ENCODE measurements at regions not wholly inside any gene's neighbourhood (a gene's known extent, or its start where the extent isn't known, plus 50 kb on each side); places are given as distances from the start of the nearest gene placed in this dataset.

DNA sequence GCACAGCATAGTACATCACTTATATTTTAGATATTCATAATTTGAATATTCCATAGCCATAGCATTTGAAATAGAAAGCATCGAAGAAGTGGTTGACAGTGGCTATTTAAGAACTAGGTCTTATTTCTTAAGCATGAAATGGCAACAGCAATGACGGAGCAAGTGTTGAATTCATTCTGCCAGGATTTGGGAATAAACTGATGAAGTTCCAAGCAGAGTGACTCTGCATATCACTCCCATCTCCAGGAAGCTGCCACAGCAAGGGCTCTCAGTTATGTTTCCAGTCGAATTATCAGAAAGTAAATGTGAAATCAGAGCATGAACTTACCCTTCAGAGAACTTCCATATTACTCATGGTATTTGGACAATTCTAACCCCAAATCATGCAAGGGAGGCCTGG lies 208.1 kb downstream of the IKZF2 start:
- no peak overlapping the region for H3K56ac ChIP-seq (ENCODE audit: insufficient read length, low read depth, low read length)
- no peak overlapping the region for H2BK20ac ChIP-seq (ENCODE audit: low read depth, low read length, poor library complexity, severe bottlenecking)
- H3K4me1 ChIP-seq (ENCODE audit: insufficient read depth, low read length) = peaks cover 10% of the 10 kb centered on the region; the same call in 1 of the 2 replicates
- no peak overlapping the region for H2BK5ac ChIP-seq (ENCODE audit: insufficient read length, low read length)
- no peak overlapping the region for H3K18ac ChIP-seq (ENCODE audit: insufficient read length, low read depth, low read length)
- no peak overlapping the region for H3K4me2 ChIP-seq (ENCODE audit: insufficient read depth, insufficient read length, low read length)
- no peak for TF ChIP-seq CTCF (conservative IDR thresholded peaks at IDR 0.05)
- no peak overlapping the region for H3T11ph ChIP-seq (ENCODE audit: low read length)
- no peak for DNase-seq
- H2AK5ac ChIP-seq (ENCODE audit: insufficient read length, low read length) = no peak overlapping the region
- H3K79me1 ChIP-seq (ENCODE audit: insufficient read depth, low read depth, low read length, poor library complexity, severe bottlenecking) = no peaks in the 10 kb centered on the region
- H3K79me2 ChIP-seq (ENCODE audit: insufficient read depth, low read length) = no peaks in the 10 kb centered on the region
- H3K27me3 ChIP-seq (ENCODE audit: insufficient read depth, low read length) = no peaks in the 10 kb centered on the region
- no peak overlapping the region for H2AFZ ChIP-seq (ENCODE audit: low read length)
- H3K23me2 ChIP-seq (ENCODE audit: insufficient read length, low read depth, low read length, poor library complexity, severe bottlenecking) = no peaks in the 10 kb centered on the region
- no peaks in the 10 kb centered on the region for H3K9me3 Mint-ChIP-seq
- H4K5ac ChIP-seq (ENCODE audit: insufficient read length, low read depth, low read length) = no peak overlapping the region
- no peak overlapping the region for H4K91ac ChIP-seq (ENCODE audit: insufficient read length, low read depth, low read length)
- no peaks in the 10 kb centered on the region; a peak in 1 of 7 replicates for H3K36me3 Mint-ChIP-seq (ENCODE audit: insufficient read depth in 1 of 3, low read depth in 3 of 3)
- no peak overlapping the region for H4K8ac ChIP-seq (replicated peaks; ENCODE audit: insufficient read length, low read depth, low read length)
- H2BK12ac ChIP-seq (ENCODE audit: insufficient read length, low read depth, low read length) = no peak overlapping the region
- WGBS (ENCODE audit: extremely low coverage, insufficient read length, low lambda C conversion rate) = no CpG with 5 or more reads among the region's 3 CpGs
- no peaks in the 10 kb centered on the region for H3K27me3 Mint-ChIP-seq (ENCODE audit: low read depth)
- no peak overlapping the region for H3K27ac Mint-ChIP-seq
- H2BK120ac ChIP-seq (ENCODE audit: low read depth, low read length, poor library complexity, severe bottlenecking) = no peak overlapping the region
- H3K4me3 Mint-ChIP-seq = no peak overlapping the region
- no peaks in the 10 kb centered on the region for H3K9me3 ChIP-seq (ENCODE audit: control insufficient read depth, low read depth, low read length)
- H3K4ac ChIP-seq (ENCODE audit: low read depth, low read length) = no peak overlapping the region
- H2BK15ac ChIP-seq (ENCODE audit: low read depth, low read length) = no peak overlapping the region
- H3K4me1 Mint-ChIP-seq = peaks cover 32 to 34% of the 10 kb centered on the region in 2 experiments
- H3K14ac ChIP-seq (ENCODE audit: insufficient read depth, low read length) = no peak overlapping the region
- no peak overlapping the region for H3K9ac ChIP-seq (ENCODE audit: extremely low read depth, insufficient read length, low read length)
- no peak overlapping the region for H3K27ac ChIP-seq (ENCODE audit: insufficient read length, low read depth, low read length)
- no peaks in the 10 kb centered on the region for H4K20me1 ChIP-seq (ENCODE audit: control insufficient read depth, insufficient read depth, insufficient read length)
- no peak overlapping the region for H3K23ac ChIP-seq (ENCODE audit: insufficient read length, low read depth, low read length)
